Esophagus (tissue), 2 donors: ENCODE measurements at regions not wholly inside any gene's neighbourhood (a gene's known extent, or its start where the extent isn't known, plus 50 kb on each side); places are given as distances from the start of the nearest gene placed in this dataset.

Source experiments
- H3K27ac ChIP-seq, 2 donors: one replicate each; pipeline ENCODE4 v1.5.1; 2013; ENCODE audit warnings: low read depth in 2 of 2, mild to moderate bottlenecking in 2 of 2, inconsistent platforms in 1 of 2, low read length in 1 of 2, moderate library complexity in 1 of 2
- H3K27me3 ChIP-seq, 2 donors: one replicate each; pipeline ENCODE4 v1.6.1; 2013; ENCODE audit warnings: low read length in 2 of 2, control low read depth in 1 of 2, mild to moderate bottlenecking in 1 of 2; ENCODE audit not compliant: insufficient read depth in 2 of 2, control insufficient read depth in 1 of 2
- H3K36me3 ChIP-seq, 2 donors: one replicate each; pipeline ENCODE4 v1.6.1; 2013; ENCODE audit warnings: low read length in 1 of 2; ENCODE audit not compliant: control insufficient read depth in 2 of 2, insufficient read depth in 2 of 2
- H3K4me1 ChIP-seq, 2 donors: one replicate each; pipeline ENCODE4 v1.6.1; 2013; ENCODE audit warnings: low read length in 1 of 2; ENCODE audit not compliant: control insufficient read depth in 2 of 2, insufficient read depth in 2 of 2
- H3K4me3 ChIP-seq, 2 donors: one replicate each; pipeline ENCODE4 v1.5.1; 2013; ENCODE audit warnings: low read length in 2 of 2, mild to moderate bottlenecking in 2 of 2, low read depth in 1 of 2, moderate library complexity in 1 of 2
- H3K9me3 ChIP-seq, 2 donors: one replicate each; pipeline ENCODE4 v1.6.1; 2013; ENCODE audit warnings: mild to moderate bottlenecking in 2 of 2, low read depth in 1 of 2, low read length in 1 of 2, moderate library complexity in 1 of 2; ENCODE audit not compliant: control insufficient read depth in 2 of 2, insufficient read depth in 1 of 2
- WGBS, 2 donors: extraction: QIAGEN DNeasy Blood & Tissue Kit; methylation state at CpG; one replicate each; pipeline ENCODE4 v1.1.7; 2013; 5-methylcytosine and 5-hydroxymethylcytosine counted together
- donor health status: healthy with polysubstance abuse.
- donor health status: Bipolar disorder and iron deficiency.

- H3K36me3 ChIP-seq, result no peaks in the 10 kb centered on the region
- H3K4me1 ChIP-seq, result no peaks in the 10 kb centered on the region
- no peak overlapping the region for H3K27ac ChIP-seq
- no peak overlapping the region for H3K4me3 ChIP-seq
- H3K27me3 ChIP-seq, result no peaks in the 10 kb centered on the region
- H3K9me3 ChIP-seq, result peaks cover 0 to 2% of the 10 kb centered on the region in 2 donors
Measured at GRCh38 chr14:87082917-87083316, 910.1 kb downstream of the GALC start.

- H3K27ac ChIP-seq, result no peak overlapping the region
- H3K27me3 ChIP-seq, result no peaks in the 10 kb centered on the region
- no peaks in the 10 kb centered on the region for H3K36me3 ChIP-seq
- no peaks in the 10 kb centered on the region for H3K9me3 ChIP-seq
- H3K4me3 ChIP-seq, result no peak overlapping the region
- H3K4me1 ChIP-seq, result no peaks in the 10 kb centered on the region
- 83% methylated on average over 6 of the region's 6 CpGs for WGBS, 2 donors
Measured at GRCh38 chr14:87081004-87081403, 912.0 kb downstream of the GALC start.

- Histone ChIP-seq H3K27ac (no peak overlapping the region), H3K36me3 (no peaks in the 10 kb centered on the region), H3K4me1 (no peaks in the 10 kb centered on the region), H3K9me3 (no peaks in the 10 kb centered on the region), H3K27me3 (no peaks in the 10 kb centered on the region), H3K4me3 (no peak overlapping the region)
- 85 to 86% methylated on average over 7 of the region's 7 CpGs for WGBS, 2 donors
Measured at GRCh38 chr14:87080146-87080545, 912.8 kb downstream of the GALC start.

- 76 to 80% methylated on average over 6 of the region's 6 CpGs for WGBS, 2 donors
- no peaks in the 10 kb centered on the region for H3K27me3 ChIP-seq
- H3K4me3 ChIP-seq, result no peak overlapping the region
- H3K9me3 ChIP-seq, result no peaks in the 10 kb centered on the region
- no peaks in the 10 kb centered on the region for H3K4me1 ChIP-seq
- H3K27ac ChIP-seq, result no peak overlapping the region
- H3K36me3 ChIP-seq, result no peaks in the 10 kb centered on the region
Measured at GRCh38 chr14:87079416-87079815, 913.6 kb downstream of the GALC start.

- Histone ChIP-seq H3K4me1 (no peaks in the 10 kb centered on the region), H3K27me3 (no peaks in the 10 kb centered on the region), H3K9me3 (no peaks in the 10 kb centered on the region), H3K4me3 (no peak overlapping the region), H3K36me3 (no peaks in the 10 kb centered on the region), H3K27ac (no peak overlapping the region)
Measured at GRCh38 chr14:87076922-87077321, 916.1 kb downstream of the GALC start.

GRCh38 chr14:87076146-87076545 is 916.8 kb downstream of the GALC start:
- WGBS, 2 donors, result 35 to 58% methylated on average over 2 of the region's 2 CpGs
- no peak overlapping the region for H3K4me3 ChIP-seq
- H3K36me3 ChIP-seq, result no peaks in the 10 kb centered on the region
- H3K4me1 ChIP-seq, result no peaks in the 10 kb centered on the region
- H3K27me3 ChIP-seq, result no peaks in the 10 kb centered on the region
- H3K9me3 ChIP-seq, result peaks cover 0 to 2% of the 10 kb centered on the region in 2 donors
- no peak overlapping the region for H3K27ac ChIP-seq

- Histone ChIP-seq H3K9me3 (peaks cover 0 to 2% of the 10 kb centered on the region in 2 donors), H3K36me3 (no peaks in the 10 kb centered on the region)
- 72 to 82% methylated on average over 5 of the region's 5 CpGs for WGBS, 2 donors
Measured at GRCh38 chr14:87073880-87074570, 919.0 kb downstream of the GALC start.

GRCh38 chr14:87067591-87067990 is 925.4 kb downstream of the GALC start:
- 92 to 95% methylated on average over 11 of the region's 11 CpGs for WGBS, 2 donors
- Histone ChIP-seq H3K9me3 (peaks cover 0 to 2% of the 10 kb centered on the region in 2 donors), H3K4me1 (no peaks in the 10 kb centered on the region), H3K4me3 (no peak overlapping the region), H3K27ac (no peak overlapping the region), H3K27me3 (no peaks in the 10 kb centered on the region), H3K36me3 (no peaks in the 10 kb centered on the region)

More at GRCh38 chr14:87073880-87074570, 919.0 kb downstream of the GALC start:
- no peak overlapping the region for H3K27ac ChIP-seq
- no peaks in the 10 kb centered on the region for H3K27me3 ChIP-seq
- no peak overlapping the region for H3K4me3 ChIP-seq
- H3K4me1 ChIP-seq, result no peaks in the 10 kb centered on the region

- Histone ChIP-seq H3K4me3 (no peak overlapping the region), H3K4me1 (no peaks in the 10 kb centered on the region), H3K9me3 (peaks cover 0 to 2% of the 10 kb centered on the region in 2 donors)
Measured at GRCh38 chr14:87067061-87067460, 925.9 kb downstream of the GALC start.

GRCh38 chr14:87066221-87066817 is 926.7 kb downstream of the GALC start:
- Histone ChIP-seq H3K4me1 (no peaks in the 10 kb centered on the region), H3K4me3 (no peak overlapping the region), H3K27ac (no peak overlapping the region), H3K9me3 (no peaks in the 10 kb centered on the region), H3K27me3 (no peaks in the 10 kb centered on the region), H3K36me3 (no peaks in the 10 kb centered on the region)
- WGBS, 2 donors, result 89 to 91% methylated on average over 2 of the region's 2 CpGs

More at GRCh38 chr14:87067061-87067460, 925.9 kb downstream of the GALC start:
- WGBS, 2 donors, result 68 to 69% methylated on average over 4 of the region's 4 CpGs
- Histone ChIP-seq H3K27ac (no peak overlapping the region), H3K36me3 (no peaks in the 10 kb centered on the region), H3K27me3 (no peaks in the 10 kb centered on the region)
